A549 (cell line): ENCODE measurements at regions not wholly inside any gene's neighbourhood (a gene's known extent, or its start where the extent isn't known, plus 50 kb on each side); places are given as distances from the start of the nearest gene placed in this dataset.

Experiments used
- ATAC-seq, 2 experiments: fragments of 200-7000 bp in 1 of 2; fragments of >200 bp in 1 of 2; cut with Nextera tagmentation in 1 of 2; cut with Tn5 transposase in 1 of 2; 3 replicates each; pipeline versions ENCODE4 v1.8.0 to v1.9.1; 2018 to 2020; ENCODE audit warnings: mild to moderate bottlenecking in 1 of 2, moderate library complexity in 1 of 2
- CTCF ChIA-PET: fragments of 300-600 bp; sonication (Branson Sonifier 250); formaldehyde crosslinking; extraction: SDS; loops from one replicate; lab custom pipeline; 2021; ENCODE audit warnings: antibody characterized with exemption, inconsistent platforms; lab: Yijun Ruan, JAX
- POLR2A ChIA-PET: fragments of 350-600 bp; formaldehyde crosslinking; extraction: SDS; loops from one replicate; lab custom pipeline; 2021; ENCODE audit warnings: antibody characterized with exemption, inconsistent platforms; lab: Yijun Ruan, JAX
- DNase-seq, 2 experiments: peaks; one replicate each; pipeline versions ENCODE4 v3.0.0 to v3.0.0-alpha.2; 2011 to 2016; ENCODE audit warnings: low read depth in 1 of 2, low spot score in 1 of 2
- FAIRE-seq: peaks from 2 replicates; lab custom pipeline; 2011; peaks lifted over from hg19 to GRCh38; lab: Jason Lieb, UNC
- H3K27ac ChIP-seq, 2 experiments: fragments of >200 bp; sonication (Bioruptor Twin); formaldehyde crosslinking; 3 replicates each; pipeline ENCODE4 v1.5.1; 2016 to 2017
- H3K4me1 ChIP-seq: fragments of >200 bp; sonication (Bioruptor Twin); formaldehyde crosslinking; 3 replicates; pipeline ENCODE4 v1.6.1; 2016
- H3K4me2 ChIP-seq: fragments of >200 bp; sonication (Bioruptor Twin); formaldehyde crosslinking; 3 replicates; pipeline ENCODE4 v1.6.1; 2016
- H3K4me3 ChIP-seq: fragments of >200 bp; sonication (Bioruptor Twin); formaldehyde crosslinking; 3 replicates; pipeline ENCODE4 v1.5.1; 2016
- H3K9me3 ChIP-seq: fragments of >200 bp; sonication (Bioruptor Twin); formaldehyde crosslinking; 3 replicates; pipeline ENCODE4 v1.6.1; 2016
- CBX2 ChIP-seq: fragments of 200-600 bp; sonication (generic); IDR thresholded peaks from 2 replicates; pipeline ENCODE4 v1.6.1; 2016; ENCODE audit warnings: low read depth, mild to moderate bottlenecking, borderline replicate concordance
- CHD2 ChIP-seq: fragments of 150-350 bp; IDR thresholded peaks from 2 replicates; pipeline ENCODE4 v1.6.1; 2014; ENCODE audit warnings: low read length; ENCODE audit not compliant: partially characterized antibody
- EHMT2 ChIP-seq: fragments of 200-600 bp; sonication (generic); IDR thresholded peaks from 2 replicates; pipeline ENCODE4 v1.6.1; 2016; ENCODE audit warnings: antibody characterized with exemption, low read depth, mild to moderate bottlenecking, moderate library complexity
- EP300 ChIP-seq, 2 experiments: fragments of >200 bp; sonication (Bioruptor Twin); formaldehyde crosslinking; IDR thresholded peaks; 2 replicates in 1 of 2; 3 replicates in 1 of 2; pipeline ENCODE4 v1.6.1; 2016 to 2017
- FOSB ChIP-seq: fragments of 250-450 bp; sonication (Bioruptor Pico); IDR thresholded peaks from 2 replicates; pipeline ENCODE4 v1.5.0; 2020; ENCODE audit warnings: mild to moderate bottlenecking, moderate library complexity
- FOSL2 ChIP-seq, 2 experiments: fragments of 450-650 bp in 1 of 2; fragments of >200 bp in 1 of 2; sonication (Bioruptor Twin) in 1 of 2; formaldehyde crosslinking; IDR thresholded peaks; 2 replicates each; pipeline versions ENCODE4 v1.5.0 to v1.6.1; 2016 to 2020; ENCODE audit warnings: mild to moderate bottlenecking in 1 of 2, moderate library complexity in 1 of 2
- FOXS1 ChIP-seq: fragments of 250-450 bp; sonication (Bioruptor Pico); IDR thresholded peaks from 2 replicates; pipeline ENCODE4 v1.5.0; 2020; ENCODE audit warnings: mild to moderate bottlenecking, moderate library complexity
- HOXB5 ChIP-seq: fragments of 250-450 bp; sonication (Bioruptor Pico); IDR thresholded peaks from 2 replicates; pipeline ENCODE4 v1.5.0; 2020; ENCODE audit warnings: mild to moderate bottlenecking, moderate library complexity
- JUN ChIP-seq, 2 experiments: fragments of >200 bp; sonication (Bioruptor Twin); formaldehyde crosslinking; IDR thresholded peaks; 2 replicates in 1 of 2; 3 replicates in 1 of 2; pipeline ENCODE4 v1.6.1; 2016 to 2017
- MAZ ChIP-seq: fragments of 150-350 bp; IDR thresholded peaks from 2 replicates; pipeline ENCODE4 v1.6.1; 2014; ENCODE audit warnings: antibody characterized with exemption, low read depth, low read length, borderline replicate concordance
- MYC ChIP-seq: IDR thresholded peaks from 2 replicates; pipeline ENCODE4 v1.6.1; 2012; ENCODE audit warnings: mild to moderate bottlenecking, inconsistent platforms, low read length, improper control_type of control experiment, borderline replicate concordance
- NFE2L2 ChIP-seq: fragments of 150-350 bp; conservative IDR thresholded peaks from 2 replicates; pipeline ENCODE4 v1.6.1; 2014; ENCODE audit warnings: low read length
- NPAS2 ChIP-seq: fragments of 250-450 bp; sonication (Bioruptor Pico); IDR thresholded peaks from 2 replicates; pipeline ENCODE4 v1.8.0; 2022; ENCODE audit warnings: mild to moderate bottlenecking, moderate library complexity, borderline replicate concordance
- NR3C1 ChIP-seq: fragments of >200 bp; sonication (Bioruptor Twin); formaldehyde crosslinking; IDR thresholded peaks from 3 replicates; pipeline ENCODE4 v1.6.1; 2017
- POLR2AphosphoS2 ChIP-seq: conservative IDR thresholded peaks from 2 replicates; pipeline ENCODE4 v1.6.1; 2012; ENCODE audit warnings: low read length, improper control_type of control experiment, inconsistent platforms
- RAD21 ChIP-seq, 2 experiments: fragments of >200 bp in 1 of 2; sonication (Bioruptor Twin) in 1 of 2; formaldehyde crosslinking in 1 of 2; IDR thresholded peaks in 1 of 2; conservative IDR thresholded peaks in 1 of 2; 2 replicates in 1 of 2; 3 replicates in 1 of 2; pipeline ENCODE4 v1.6.1; 2012 to 2018; ENCODE audit warnings: inconsistent platforms in 1 of 2
- RARB ChIP-seq: fragments of 250-450 bp; sonication (Bioruptor Pico); IDR thresholded peaks from 2 replicates; pipeline ENCODE4 v1.8.0; 2021; ENCODE audit warnings: mild to moderate bottlenecking, moderate library complexity
- SMC3 ChIP-seq: fragments of >200 bp; sonication (Bioruptor Twin); formaldehyde crosslinking; IDR thresholded peaks from 3 replicates; pipeline ENCODE4 v1.6.1; 2018; ENCODE audit warnings: inconsistent platforms
- TFCP2L1 ChIP-seq: fragments of 250-450 bp; sonication (Bioruptor Pico); IDR thresholded peaks from 2 replicates; pipeline ENCODE4 v1.5.0; 2021; ENCODE audit warnings: mild to moderate bottlenecking
- TP53 ChIP-seq: fragments of 250-450 bp; sonication (Bioruptor Pico); IDR thresholded peaks from 2 replicates; pipeline ENCODE4 v1.5.0; 2021; ENCODE audit warnings: mild to moderate bottlenecking, moderate library complexity
- ZC3H11A ChIP-seq: fragments of 450-650 bp; IDR thresholded peaks from 2 replicates; pipeline ENCODE4 v1.6.1; 2014; ENCODE audit warnings: antibody characterized with exemption, mild to moderate bottlenecking
- ZNF302 ChIP-seq: fragments of 250-450 bp; sonication (Bioruptor Pico); IDR thresholded peaks from 2 replicates; pipeline ENCODE4 v1.9.0; 2021; ENCODE audit warnings: inconsistent platforms, mild to moderate bottlenecking, moderate library complexity
- WGBS: methylation state at CpG from one replicate; pipeline ENCODE4 v1.1.6; 2017; ENCODE audit errors: missing lambda C conversion rate; 5-methylcytosine and 5-hydroxymethylcytosine counted together
- TF ChIP-seq, protein P1 (sequence below): IDR thresholded peaks from 2 replicates; pipeline ENCODE4 v1.6.1; 2012
- TF ChIP-seq, protein P2 (sequence below): fragments of 150-350 bp; IDR thresholded peaks from 2 replicates; pipeline ENCODE4 v1.6.1; 2014; ENCODE audit warnings: low read depth, mild to moderate bottlenecking, low read length
- TF ChIP-seq, protein P3 (sequence below): fragments of >200 bp; sonication (Bioruptor Twin); formaldehyde crosslinking; IDR thresholded peaks from 3 replicates; pipeline ENCODE4 v1.5.1; 2016

DNA sequence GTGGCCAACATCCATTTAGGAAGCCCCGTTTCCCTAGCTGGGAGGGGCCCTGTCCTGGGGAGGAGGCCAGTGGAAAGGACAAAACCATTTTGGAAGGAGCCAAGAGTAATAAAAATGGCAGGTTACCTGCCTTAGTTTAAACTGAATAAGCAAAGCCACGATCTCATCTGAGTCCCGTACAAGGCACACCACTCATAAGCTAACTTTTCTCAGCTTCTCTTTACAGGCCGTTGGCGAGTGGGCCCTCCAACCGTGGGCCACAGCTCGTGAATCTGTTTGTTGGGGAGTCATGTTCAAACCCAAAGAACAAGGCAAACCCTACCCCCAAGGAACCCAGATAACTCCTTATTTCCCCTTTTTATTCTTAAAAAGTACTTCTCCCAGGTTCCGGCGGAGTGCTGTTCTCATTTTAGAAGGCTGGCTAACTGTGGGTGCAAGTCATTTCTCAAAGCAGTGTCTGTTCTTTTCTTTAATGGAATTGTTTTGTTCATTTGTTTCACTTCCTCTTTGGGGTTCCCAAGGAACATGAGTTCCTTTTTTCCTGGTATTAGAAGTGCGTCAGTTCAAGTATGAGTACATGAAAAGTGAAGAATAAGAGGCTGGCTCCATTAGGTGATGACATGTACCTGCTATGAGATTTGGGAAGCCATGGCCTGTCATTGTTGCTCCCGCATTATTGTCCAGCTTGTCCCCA lies 89.0 kb downstream of the PSMG1 start (continued):
- TF ChIP-seq TFCP2L1 (CRISPR knock-in tag) (no peak), ZC3H11A (no peak), HOXB5 (CRISPR knock-in tag) (no peak)
- TF ChIP-seq, protein P1, sequence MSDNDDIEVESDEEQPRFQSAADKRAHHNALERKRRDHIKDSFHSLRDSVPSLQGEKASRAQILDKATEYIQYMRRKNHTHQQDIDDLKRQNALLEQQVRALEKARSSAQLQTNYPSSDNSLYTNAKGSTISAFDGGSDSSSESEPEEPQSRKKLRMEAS = no peak

DNA sequence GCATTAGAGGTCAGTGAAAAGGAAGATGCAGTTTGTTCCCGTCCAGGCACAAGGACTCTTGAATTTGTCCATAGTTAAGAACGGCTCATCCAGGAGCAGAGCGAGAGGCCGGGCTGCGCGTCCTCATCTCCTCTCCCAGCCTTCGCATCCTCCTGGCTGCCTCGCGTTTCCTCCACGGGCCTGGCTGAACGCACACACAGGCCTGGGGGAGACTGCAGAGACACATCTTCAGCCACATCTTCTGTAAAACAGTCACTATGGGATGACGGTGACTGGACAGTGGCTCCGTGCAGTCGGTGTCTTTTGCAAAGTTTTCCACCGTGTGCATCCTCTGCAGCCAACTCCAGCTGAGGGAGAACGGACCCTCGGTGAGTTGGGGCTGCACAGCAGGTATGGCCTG lies 89.7 kb downstream of the PSMG1 start:
- ChIA-PET CTCF (no interaction called here), POLR2A (no interaction called here)
- 93% methylated on average over 13 of the region's 17 CpGs for WGBS
- FAIRE-seq (no peak), ATAC-seq (no peak), DNase-seq (no peak)
- Histone ChIP-seq H3K4me2 (no peak overlapping the region), H3K4me1 (peaks cover 15% of the 10 kb centered on the region; the same call in 2 of the 3 replicates), H3K4me3 (no peak overlapping the region), H3K9me3 (no peaks in the 10 kb centered on the region), H3K27ac (peak overlapping the region in 1 of 2 experiments; percentile 72; a peak in 3 of 6 replicates)
- TF ChIP-seq, protein P1 = no peak

DNA sequence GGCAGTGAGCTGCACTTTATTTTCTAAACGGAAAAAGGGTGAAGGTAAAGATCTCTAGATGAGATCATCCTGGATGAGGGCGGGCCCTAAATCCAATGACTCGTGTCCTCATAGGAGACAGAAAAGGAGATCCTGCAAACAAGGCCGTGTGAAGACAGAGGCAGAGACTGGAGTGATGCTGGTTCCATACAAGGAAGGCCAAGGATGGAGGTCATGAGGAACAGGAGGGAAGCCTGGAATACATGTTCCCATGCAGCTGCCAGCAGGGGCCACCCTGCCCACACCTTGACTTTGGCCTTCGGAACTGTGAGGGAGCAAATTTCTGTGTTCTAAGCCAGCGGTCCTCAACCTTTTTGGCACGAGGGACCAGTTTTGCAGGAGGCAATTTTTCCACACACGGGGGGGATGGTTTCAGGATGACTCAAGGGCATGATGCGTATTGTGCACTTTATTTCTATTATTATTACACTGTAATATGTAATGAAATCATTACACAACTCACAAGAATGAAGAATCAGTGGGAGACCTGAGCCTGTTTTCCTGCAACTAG lies 94.3 kb downstream of the PSMG1 start:
- DNase-seq = peak in 1 of 2 experiments; percentile 24
- FAIRE-seq = no peak
- WGBS = 65% methylated on average over 9 of the region's 9 CpGs

DNA sequence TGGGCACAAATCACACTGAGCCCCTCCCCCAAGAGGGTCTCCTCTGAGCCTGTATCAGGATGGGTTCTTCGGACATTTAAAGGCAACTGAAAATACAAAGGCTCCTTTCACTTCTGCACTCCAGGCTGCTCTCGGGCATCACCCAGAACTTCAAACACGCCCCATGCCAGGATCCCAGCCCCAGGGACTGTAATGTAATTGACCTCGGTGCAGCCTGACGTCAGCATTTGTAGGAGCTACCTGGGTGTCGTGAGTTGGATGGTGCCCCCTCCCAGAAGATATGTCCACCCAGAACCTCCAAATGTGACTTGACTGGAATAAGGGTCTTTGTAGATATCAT lies 95.2 kb downstream of the PSMG1 start:
- Histone ChIP-seq H3K4me2 (no peak overlapping the region), H3K4me3 (no peak overlapping the region), H3K9me3 (no peaks in the 10 kb centered on the region), H3K4me1 (no peaks in the 10 kb centered on the region), H3K27ac (no peak overlapping the region)
- WGBS = 70% methylated on average over 6 of the region's 6 CpGs
- DNase-seq (no peak), ATAC-seq (no peak), FAIRE-seq (no peak)
- CTCF ChIA-PET = no interaction called here
- POLR2A ChIA-PET = no interaction called here
- TF ChIP-seq CBX2 (no peak), JUN (IDR thresholded peaks at IDR 0.05) (no peak), NR3C1 (no peak), NFE2L2 (no peak), TP53 (CRISPR knock-in tag) (no peak), POLR2AphosphoS2 (no peak), SMC3 (no peak), FOSL2 (IDR thresholded peaks at IDR 0.05) (no peak), FOSL2 (CRISPR knock-in tag; IDR thresholded peaks at IDR 0.05) (no peak), TFCP2L1 (CRISPR knock-in tag) (no peak), FOXS1 (CRISPR knock-in tag) (no peak), NPAS2 (CRISPR knock-in tag) (no peak), RAD21 (conservative IDR thresholded peaks at IDR 0.05 in 1 of 2, IDR thresholded peaks at IDR 0.05 in 1 of 2) (no peak), MYC (no peak), FOSB (CRISPR knock-in tag) (no peak), EHMT2 (no peak)
- TF ChIP-seq, protein P2, sequence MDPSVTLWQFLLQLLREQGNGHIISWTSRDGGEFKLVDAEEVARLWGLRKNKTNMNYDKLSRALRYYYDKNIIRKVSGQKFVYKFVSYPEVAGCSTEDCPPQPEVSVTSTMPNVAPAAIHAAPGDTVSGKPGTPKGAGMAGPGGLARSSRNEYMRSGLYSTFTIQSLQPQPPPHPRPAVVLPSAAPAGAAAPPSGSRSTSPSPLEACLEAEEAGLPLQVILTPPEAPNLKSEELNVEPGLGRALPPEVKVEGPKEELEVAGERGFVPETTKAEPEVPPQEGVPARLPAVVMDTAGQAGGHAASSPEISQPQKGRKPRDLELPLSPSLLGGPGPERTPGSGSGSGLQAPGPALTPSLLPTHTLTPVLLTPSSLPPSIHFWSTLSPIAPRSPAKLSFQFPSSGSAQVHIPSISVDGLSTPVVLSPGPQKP = no peak

More for the DNA sequence above, 94.3 kb downstream of the PSMG1 start:
- TF ChIP-seq HOXB5 (CRISPR knock-in tag) = no peak
- TF ChIP-seq JUN (IDR thresholded peaks at IDR 0.05) = no peak
- no peak for TF ChIP-seq CHD2
- no peak for TF ChIP-seq ZNF302 (CRISPR knock-in tag)
- TF ChIP-seq, protein P3, sequence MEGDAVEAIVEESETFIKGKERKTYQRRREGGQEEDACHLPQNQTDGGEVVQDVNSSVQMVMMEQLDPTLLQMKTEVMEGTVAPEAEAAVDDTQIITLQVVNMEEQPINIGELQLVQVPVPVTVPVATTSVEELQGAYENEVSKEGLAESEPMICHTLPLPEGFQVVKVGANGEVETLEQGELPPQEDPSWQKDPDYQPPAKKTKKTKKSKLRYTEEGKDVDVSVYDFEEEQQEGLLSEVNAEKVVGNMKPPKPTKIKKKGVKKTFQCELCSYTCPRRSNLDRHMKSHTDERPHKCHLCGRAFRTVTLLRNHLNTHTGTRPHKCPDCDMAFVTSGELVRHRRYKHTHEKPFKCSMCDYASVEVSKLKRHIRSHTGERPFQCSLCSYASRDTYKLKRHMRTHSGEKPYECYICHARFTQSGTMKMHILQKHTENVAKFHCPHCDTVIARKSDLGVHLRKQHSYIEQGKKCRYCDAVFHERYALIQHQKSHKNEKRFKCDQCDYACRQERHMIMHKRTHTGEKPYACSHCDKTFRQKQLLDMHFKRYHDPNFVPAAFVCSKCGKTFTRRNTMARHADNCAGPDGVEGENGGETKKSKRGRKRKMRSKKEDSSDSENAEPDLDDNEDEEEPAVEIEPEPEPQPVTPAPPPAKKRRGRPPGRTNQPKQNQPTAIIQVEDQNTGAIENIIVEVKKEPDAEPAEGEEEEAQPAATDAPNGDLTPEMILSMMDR = no peak
- TF ChIP-seq MAZ = no peak
- TF ChIP-seq RARB (CRISPR knock-in tag) = no peak
- TF ChIP-seq EP300 (IDR thresholded peaks at IDR 0.05) = no peak
- TF ChIP-seq, protein P1 = no peak
- TF ChIP-seq, protein P2 = no peak
- no peak overlapping the region for H3K4me3 ChIP-seq
- no peak overlapping the region for H3K27ac ChIP-seq
- CTCF ChIA-PET = interaction anchor here (1.4 kb wide), 1 partner anchor 8 kb away, joined by 3 read pairs; no protein-coding TSS in a partner anchor
- H3K4me1 ChIP-seq = no peaks in the 10 kb centered on the region
- no peak overlapping the region for H3K4me2 ChIP-seq
- no peaks in the 10 kb centered on the region for H3K9me3 ChIP-seq
- peak in 1 of 2 experiments; percentile 57; a peak in 3 of 6 replicates for ATAC-seq
- POLR2A ChIA-PET = no interaction called here
